ENCODE measurements at regions not wholly inside any gene's neighbourhood (a gene's known extent, or its start where the extent isn't known, plus 50 kb on each side); places are given as distances from the start of the nearest gene placed in this dataset.

GRCh38 chr12:126369487-126370463 lies 1304.5 kb downstream of the AACS start:
- DNase-seq (ENCODE audit: low read depth), result peak; percentile 80

GRCh38 chr12:126383506-126383905 lies 1318.3 kb downstream of the AACS start:
- DNase-seq (ENCODE audit: low read depth), result no peak

GRCh38 chr12:126384026-126384564 lies 1318.9 kb downstream of the AACS start:
- DNase-seq (ENCODE audit: low read depth), result no peak

GRCh38 chr12:126385785-126386184 lies 1320.5 kb downstream of the AACS start:
- peak; percentile 85 for DNase-seq (ENCODE audit: low read depth)

- DNase-seq (ENCODE audit: low read depth), result peak; percentile 91
These were observed 1324.1 kb downstream of the AACS start for GRCh38 chr12:126389220-126389841.

- DNase-seq (ENCODE audit: low read depth), result no peak
These were observed 1324.7 kb downstream of the AACS start for GRCh38 chr12:126389961-126390360.

GRCh38 chr12:126390969-126391566 lies 1325.8 kb downstream of the AACS start:
- peak; percentile 35 for DNase-seq (ENCODE audit: low read depth)

GRCh38 chr12:126396536-126396935 lies 1331.3 kb downstream of the AACS start:
- no peak for DNase-seq (ENCODE audit: low read depth)

GRCh38 chr12:126397071-126397581 lies 1331.9 kb downstream of the AACS start:
- peak; percentile 58 for DNase-seq (ENCODE audit: low read depth)

GRCh38 chr12:126397660-126398059 lies 1332.4 kb downstream of the AACS start:
- no peak for DNase-seq (ENCODE audit: low read depth)

GRCh38 chr12:126400831-126401230 lies 1335.6 kb downstream of the AACS start:
- no peak for DNase-seq (ENCODE audit: low read depth)

GRCh38 chr12:126404293-126404881 lies 1339.2 kb downstream of the AACS start:
- DNase-seq (ENCODE audit: low read depth), result peak; percentile 35

GRCh38 chr12:126418400-126418799 lies 1353.2 kb downstream of the AACS start:
- DNase-seq (ENCODE audit: low read depth), result no peak

GRCh38 chr12:126419131-126419530 lies 1353.9 kb downstream of the AACS start:
- no peak for DNase-seq (ENCODE audit: low read depth)

- DNase-seq (ENCODE audit: low read depth), result no peak
These were observed 1359.5 kb downstream of the AACS start for GRCh38 chr12:126424696-126425095.

GRCh38 chr12:126425264-126425663 lies 1360.0 kb downstream of the AACS start:
- DNase-seq (ENCODE audit: low read depth), result no peak

- no peak for DNase-seq (ENCODE audit: low read depth)
These were observed 1363.5 kb downstream of the AACS start for GRCh38 chr12:126428769-126429168.

- DNase-seq (ENCODE audit: low read depth), result no peak
These were observed 1365.7 kb downstream of the AACS start for GRCh38 chr12:126430921-126431320.

- no peak for DNase-seq (ENCODE audit: low read depth)
These were observed 1366.5 kb downstream of the AACS start for GRCh38 chr12:126431767-126432166.

- peak; percentile 4 for DNase-seq (ENCODE audit: low read depth)
These were observed 1367.5 kb downstream of the AACS start for GRCh38 chr12:126432780-126433179.

GRCh38 chr12:126434412-126434985 lies 1369.3 kb downstream of the AACS start:
- no peak for DNase-seq (ENCODE audit: low read depth)

- no peak for DNase-seq (ENCODE audit: low read depth)
These were observed 1370.8 kb downstream of the AACS start for GRCh38 chr12:126436041-126436440.
